Progenitor cell of endocrine pancreas (in vitro differentiated cells): ENCODE measurements at regions not wholly inside any gene's neighbourhood (a gene's known extent, or its start where the extent isn't known, plus 50 kb on each side); places are given as distances from the start of the nearest gene placed in this dataset.

Source experiments
- DNase-seq: peaks from one replicate; pipeline ENCODE4 v3.0.0; 2021; ENCODE audit warnings: low spot score; ENCODE audit not compliant: unreplicated experiment
- H3K27ac Mint-ChIP-seq: 2 replicates; pipeline ENCODE4 v1.8.0; 2021; ENCODE audit warnings: mild to moderate bottlenecking, moderate library complexity, mixed read lengths
- H3K27me3 Mint-ChIP-seq: 2 replicates; pipeline ENCODE4 v1.8.0; 2021; ENCODE audit warnings: mixed read lengths
- H3K36me3 Mint-ChIP-seq: 2 replicates; pipeline ENCODE4 v1.8.0; 2022; ENCODE audit warnings: mixed read lengths; ENCODE audit not compliant: insufficient read depth
- H3K4me1 Mint-ChIP-seq: 2 replicates; pipeline ENCODE4 v1.8.0; 2021; ENCODE audit warnings: low read depth, mixed read lengths
- H3K4me3 Mint-ChIP-seq: 2 replicates; pipeline ENCODE4 v1.8.0; 2021; ENCODE audit warnings: low read depth, mild to moderate bottlenecking, moderate library complexity, mixed read lengths
- H3K9me3 Mint-ChIP-seq: 2 replicates; pipeline ENCODE4 v1.8.0; 2021; ENCODE audit warnings: low read depth, mixed read lengths
- TF ChIP-seq, protein P1 (sequence below): fragments of 200-600 bp; sonication (generic); IDR thresholded peaks from one replicate; pipeline ENCODE4 v1.5.0; 2021; ENCODE audit warnings: antibody characterized with exemption, mild to moderate bottlenecking; ENCODE audit not compliant: unreplicated experiment

DNA sequence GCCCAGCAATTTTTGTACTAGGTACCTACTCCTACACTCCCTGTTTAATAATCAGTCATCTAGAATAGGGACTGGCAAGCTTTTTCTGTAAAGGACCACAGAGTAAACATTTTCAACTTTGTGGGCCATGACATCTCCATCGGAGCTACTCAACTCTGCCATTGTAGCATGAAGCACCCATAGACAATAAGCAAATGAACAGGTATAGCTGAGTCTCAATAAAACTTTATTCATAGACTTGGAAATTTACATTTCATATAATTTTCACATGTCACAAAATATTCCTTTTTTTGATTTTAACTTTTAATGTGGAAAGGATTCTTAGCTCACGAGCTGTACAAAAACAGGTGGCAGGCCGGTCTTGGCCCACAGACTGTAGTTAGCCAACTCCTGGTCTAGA lies 345.8 kb downstream of the SOX9 start:
- no peak overlapping the region for H3K4me3 Mint-ChIP-seq
- DNase-seq = no peak
- no peak overlapping the region for H3K27ac Mint-ChIP-seq
- TF ChIP-seq, protein P1, sequence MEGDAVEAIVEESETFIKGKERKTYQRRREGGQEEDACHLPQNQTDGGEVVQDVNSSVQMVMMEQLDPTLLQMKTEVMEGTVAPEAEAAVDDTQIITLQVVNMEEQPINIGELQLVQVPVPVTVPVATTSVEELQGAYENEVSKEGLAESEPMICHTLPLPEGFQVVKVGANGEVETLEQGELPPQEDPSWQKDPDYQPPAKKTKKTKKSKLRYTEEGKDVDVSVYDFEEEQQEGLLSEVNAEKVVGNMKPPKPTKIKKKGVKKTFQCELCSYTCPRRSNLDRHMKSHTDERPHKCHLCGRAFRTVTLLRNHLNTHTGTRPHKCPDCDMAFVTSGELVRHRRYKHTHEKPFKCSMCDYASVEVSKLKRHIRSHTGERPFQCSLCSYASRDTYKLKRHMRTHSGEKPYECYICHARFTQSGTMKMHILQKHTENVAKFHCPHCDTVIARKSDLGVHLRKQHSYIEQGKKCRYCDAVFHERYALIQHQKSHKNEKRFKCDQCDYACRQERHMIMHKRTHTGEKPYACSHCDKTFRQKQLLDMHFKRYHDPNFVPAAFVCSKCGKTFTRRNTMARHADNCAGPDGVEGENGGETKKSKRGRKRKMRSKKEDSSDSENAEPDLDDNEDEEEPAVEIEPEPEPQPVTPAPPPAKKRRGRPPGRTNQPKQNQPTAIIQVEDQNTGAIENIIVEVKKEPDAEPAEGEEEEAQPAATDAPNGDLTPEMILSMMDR = no peak
- H3K27me3 Mint-ChIP-seq = no peaks in the 10 kb centered on the region
- H3K36me3 Mint-ChIP-seq = peaks cover 5% of the 10 kb centered on the region
- H3K4me1 Mint-ChIP-seq = peaks cover 15% of the 10 kb centered on the region
- H3K9me3 Mint-ChIP-seq = no peaks in the 10 kb centered on the region

DNA sequence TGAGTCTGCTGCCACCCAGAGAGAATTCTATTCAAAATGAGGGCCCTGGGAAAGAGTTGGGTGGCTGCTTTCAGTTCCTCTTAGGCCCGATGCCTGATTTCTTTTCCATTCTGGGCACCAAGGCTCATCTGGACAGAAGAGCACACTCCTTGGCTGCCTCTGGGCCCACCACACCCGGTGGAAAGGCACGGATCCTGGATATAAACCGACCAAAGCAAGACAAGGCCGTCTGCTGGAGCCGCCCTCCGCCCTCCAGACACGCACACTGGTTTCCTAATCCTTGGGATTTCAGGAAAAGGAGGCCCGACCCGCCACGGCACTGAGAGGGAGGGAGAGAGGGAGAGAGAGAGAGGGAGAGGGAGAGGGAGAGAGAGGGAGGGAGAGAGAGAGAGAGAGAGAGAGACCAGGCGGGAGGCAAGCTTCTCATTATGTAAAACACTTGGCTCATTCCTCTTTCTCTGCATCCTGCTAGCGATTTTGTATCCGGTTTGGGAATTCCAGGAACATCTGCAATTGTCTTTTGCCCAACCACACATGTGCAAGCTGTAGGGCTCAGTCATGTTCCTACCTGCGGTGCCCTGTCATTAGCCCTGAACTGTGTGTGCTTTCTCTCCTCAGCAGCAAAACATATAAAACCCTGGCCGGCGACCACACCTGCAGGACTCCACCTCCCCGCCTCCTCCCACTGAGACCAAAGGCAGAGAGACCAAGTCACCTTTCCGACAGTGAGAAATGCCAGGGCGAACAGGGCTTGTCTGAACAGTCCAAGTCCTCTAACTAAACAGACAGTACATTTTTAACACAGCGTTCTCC lies 347.2 kb downstream of the SOX9 start:
- H3K27me3 Mint-ChIP-seq = no peaks in the 10 kb centered on the region
- peaks cover 19% of the 10 kb centered on the region for H3K4me1 Mint-ChIP-seq
- H3K9me3 Mint-ChIP-seq = no peaks in the 10 kb centered on the region
- no peak overlapping the region for H3K4me3 Mint-ChIP-seq
- peaks cover 8% of the 10 kb centered on the region for H3K36me3 Mint-ChIP-seq
- no peak for DNase-seq
- TF ChIP-seq, protein P1 = no peak
- no peak overlapping the region for H3K27ac Mint-ChIP-seq

DNA sequence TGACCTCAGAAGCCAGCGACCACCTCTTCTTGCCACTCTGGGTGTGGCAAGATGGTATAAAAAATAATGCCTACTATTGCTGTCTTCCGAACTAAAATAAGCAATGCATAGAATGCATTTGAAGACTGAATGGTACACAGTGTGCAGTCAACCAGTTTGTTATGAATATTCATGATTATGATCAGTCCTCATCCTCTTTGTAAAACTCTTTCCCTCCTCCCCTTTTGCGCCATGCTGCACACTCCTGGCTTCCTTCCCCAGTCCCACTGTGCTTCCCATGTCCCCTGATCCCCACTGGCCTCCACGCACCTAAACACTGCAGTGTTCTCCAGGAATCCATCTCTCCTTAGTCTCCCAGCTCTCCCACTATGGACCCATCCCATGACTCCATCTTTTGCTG lies 348.0 kb downstream of the SOX9 start:
- no peaks in the 10 kb centered on the region for H3K27me3 Mint-ChIP-seq
- H3K36me3 Mint-ChIP-seq = peaks cover 8% of the 10 kb centered on the region
- no peak overlapping the region for H3K27ac Mint-ChIP-seq
- peaks cover 19% of the 10 kb centered on the region for H3K4me1 Mint-ChIP-seq
- no peak overlapping the region for H3K4me3 Mint-ChIP-seq
- TF ChIP-seq, protein P1 = no peak
- no peak for DNase-seq
- H3K9me3 Mint-ChIP-seq = no peaks in the 10 kb centered on the region

DNA sequence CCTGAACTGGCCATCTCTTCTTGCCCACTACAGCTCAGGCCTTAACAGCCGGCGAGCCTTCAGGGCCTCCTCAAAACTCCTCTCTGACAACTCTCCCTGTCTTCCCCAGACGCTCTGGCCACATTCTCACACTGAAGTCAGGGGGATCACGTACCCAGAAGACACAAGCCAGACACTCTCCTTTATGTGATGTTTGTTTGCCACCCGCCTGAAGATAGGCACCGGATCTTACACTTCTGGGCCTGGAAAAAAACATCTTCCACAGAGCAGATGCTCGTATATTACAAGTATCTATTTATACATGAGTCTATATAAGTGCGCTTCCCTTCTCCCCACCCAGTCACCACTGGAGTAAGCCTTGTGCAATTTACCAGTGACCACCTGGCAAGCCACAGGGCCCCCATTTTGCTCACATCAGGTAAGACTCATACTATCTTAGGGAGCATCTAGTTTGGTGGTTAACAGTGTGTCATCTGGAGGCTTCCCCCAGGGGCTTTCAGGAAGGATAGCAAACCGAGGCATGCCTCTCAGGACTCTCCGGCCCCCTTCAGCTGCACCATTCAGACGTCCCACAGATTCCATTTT lies 349.4 kb downstream of the SOX9 start:
- peaks cover 7% of the 10 kb centered on the region for H3K36me3 Mint-ChIP-seq
- H3K9me3 Mint-ChIP-seq = no peaks in the 10 kb centered on the region
- H3K4me1 Mint-ChIP-seq = peaks cover 21% of the 10 kb centered on the region
- no peak overlapping the region for H3K27ac Mint-ChIP-seq
- DNase-seq = no peak
- TF ChIP-seq, protein P1 = no peak
- H3K4me3 Mint-ChIP-seq = no peak overlapping the region
- H3K27me3 Mint-ChIP-seq = no peaks in the 10 kb centered on the region

DNA sequence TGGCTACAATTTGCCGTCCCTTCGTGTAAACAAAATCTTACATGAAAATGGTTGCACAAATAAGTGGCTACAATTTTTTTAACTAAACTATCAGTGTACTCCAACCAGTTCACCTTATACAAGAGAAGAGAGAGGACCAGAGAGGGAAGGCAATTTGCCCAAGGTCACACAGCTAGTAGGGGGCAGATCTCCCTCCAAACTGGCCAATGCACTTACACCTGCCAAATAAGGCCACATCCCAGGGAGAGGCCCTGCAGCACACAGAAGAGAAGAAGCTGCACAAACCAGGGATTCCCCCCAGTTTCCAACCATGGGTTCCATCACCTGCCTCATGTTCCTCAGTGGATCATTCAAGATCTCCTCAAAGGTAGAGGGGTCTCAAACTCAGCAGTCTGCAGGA lies 349.9 kb downstream of the SOX9 start:
- no peak for DNase-seq
- H3K27me3 Mint-ChIP-seq = no peaks in the 10 kb centered on the region
- H3K4me3 Mint-ChIP-seq = no peak overlapping the region
- no peaks in the 10 kb centered on the region for H3K9me3 Mint-ChIP-seq
- H3K36me3 Mint-ChIP-seq = peaks cover 7% of the 10 kb centered on the region
- peaks cover 22% of the 10 kb centered on the region for H3K4me1 Mint-ChIP-seq
- H3K27ac Mint-ChIP-seq = no peak overlapping the region
- TF ChIP-seq, protein P1 = no peak
